Testis (tissue), 2 donors: ENCODE measurements at regions not wholly inside any gene's neighbourhood (a gene's known extent, or its start where the extent isn't known, plus 50 kb on each side); places are given as distances from the start of the nearest gene placed in this dataset.

ENCODE experiments used
- POLR2A ChIP-seq: fragments of 450-650 bp; IDR thresholded peaks from one replicate; pipeline ENCODE4 v1.6.1; 2017; ENCODE audit warnings: antibody characterized with exemption, mild to moderate bottlenecking, moderate library complexity
- TF ChIP-seq, protein P1 (sequence below), 3 experiments: fragments of 450-650 bp in 2 of 3; fragments of 200-600 bp in 1 of 3; sonication (generic) in 1 of 3; IDR thresholded peaks; one replicate each; pipeline ENCODE4 v1.5.1; 2016 to 2019; ENCODE audit warnings: antibody characterized with exemption in 3 of 3, mild to moderate bottlenecking in 2 of 3, moderate library complexity in 1 of 3

DNA sequence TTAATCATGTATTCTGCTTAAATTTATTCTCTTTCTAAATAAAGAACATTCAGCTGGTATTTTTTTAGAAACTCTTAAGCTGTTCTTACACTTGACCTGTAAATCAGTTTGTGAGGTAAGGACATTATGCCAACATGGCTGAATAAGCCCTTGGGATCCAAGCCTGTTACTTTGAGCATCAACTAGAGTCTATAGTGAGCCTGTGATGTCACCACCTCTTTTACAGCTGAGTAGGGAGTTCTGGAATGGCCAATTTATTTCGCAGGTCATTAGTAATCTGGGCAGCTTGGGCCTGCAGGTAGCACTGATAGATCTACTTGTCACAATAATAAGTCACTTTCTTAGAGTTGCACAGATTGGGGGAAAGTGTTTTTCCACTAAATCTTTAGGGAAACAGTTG is 915.2 kb upstream of the MBL2 start:
- TF ChIP-seq POLR2A, result no peak
- TF ChIP-seq, protein P1, sequence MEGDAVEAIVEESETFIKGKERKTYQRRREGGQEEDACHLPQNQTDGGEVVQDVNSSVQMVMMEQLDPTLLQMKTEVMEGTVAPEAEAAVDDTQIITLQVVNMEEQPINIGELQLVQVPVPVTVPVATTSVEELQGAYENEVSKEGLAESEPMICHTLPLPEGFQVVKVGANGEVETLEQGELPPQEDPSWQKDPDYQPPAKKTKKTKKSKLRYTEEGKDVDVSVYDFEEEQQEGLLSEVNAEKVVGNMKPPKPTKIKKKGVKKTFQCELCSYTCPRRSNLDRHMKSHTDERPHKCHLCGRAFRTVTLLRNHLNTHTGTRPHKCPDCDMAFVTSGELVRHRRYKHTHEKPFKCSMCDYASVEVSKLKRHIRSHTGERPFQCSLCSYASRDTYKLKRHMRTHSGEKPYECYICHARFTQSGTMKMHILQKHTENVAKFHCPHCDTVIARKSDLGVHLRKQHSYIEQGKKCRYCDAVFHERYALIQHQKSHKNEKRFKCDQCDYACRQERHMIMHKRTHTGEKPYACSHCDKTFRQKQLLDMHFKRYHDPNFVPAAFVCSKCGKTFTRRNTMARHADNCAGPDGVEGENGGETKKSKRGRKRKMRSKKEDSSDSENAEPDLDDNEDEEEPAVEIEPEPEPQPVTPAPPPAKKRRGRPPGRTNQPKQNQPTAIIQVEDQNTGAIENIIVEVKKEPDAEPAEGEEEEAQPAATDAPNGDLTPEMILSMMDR (IDR thresholded peaks at IDR 0.05), result no peak
